ENCODE measurements at regions not wholly inside any gene's neighbourhood (a gene's known extent, or its start where the extent isn't known, plus 50 kb on each side); places are given as distances from the start of the nearest gene placed in this dataset.

- Histone ChIP-seq H3F3A (ENCODE audit: insufficient read depth, low read length) (no peaks in the 10 kb centered on the region), H3K9me2 (ENCODE audit: low read depth, low read length) (no peaks in the 10 kb centered on the region), H3K4me1 (ENCODE audit: insufficient read depth, low read length, severe bottlenecking) (no peaks in the 10 kb centered on the region), H3K79me2 (ENCODE audit: insufficient read depth, low read length) (no peaks in the 10 kb centered on the region), H3K36me3 (ENCODE audit: insufficient read depth, low read length) (no peaks in the 10 kb centered on the region), H3K27ac (ENCODE audit: low read depth, low read length, poor library complexity, severe bottlenecking) (no peak overlapping the region), H3K4me2 (ENCODE audit: low read length) (no peak overlapping the region), H3K27me3 (ENCODE audit: insufficient read depth, low read length) (no peaks in the 10 kb centered on the region), H4K20me1 (ENCODE audit: insufficient read depth, low read length) (no peaks in the 10 kb centered on the region), H3K9me3 (ENCODE audit: low read length) (no peaks in the 10 kb centered on the region), H2AFZ (ENCODE audit: low read length) (no peak overlapping the region), H3K9ac (ENCODE audit: low read length) (no peak overlapping the region), H3K4me3 (ENCODE audit: low read depth, low read length, poor library complexity, severe bottlenecking) (no peak overlapping the region)
- no peak for TF ChIP-seq EZH2 (IDR thresholded peaks at IDR 0.05; ENCODE audit: borderline replicate concordance, low read length)
- TF ChIP-seq CTCF (IDR thresholded peaks at IDR 0.05; ENCODE audit: low read length) = no peak
Measured at GRCh38 chr11:96782632-96783031, 392.8 kb downstream of the JRKL start.

GRCh38 chr11:96783311-96783710 is 393.5 kb downstream of the JRKL start:
- no peak overlapping the region for H3K4me2 ChIP-seq (ENCODE audit: low read length)
- no peak overlapping the region for H3K4me3 ChIP-seq (ENCODE audit: low read depth, low read length, poor library complexity, severe bottlenecking)
- H3K9me3 ChIP-seq (ENCODE audit: low read length) = no peaks in the 10 kb centered on the region
- H4K20me1 ChIP-seq (ENCODE audit: insufficient read depth, low read length) = no peaks in the 10 kb centered on the region
- H3K79me2 ChIP-seq (ENCODE audit: insufficient read depth, low read length) = no peaks in the 10 kb centered on the region
- H2AFZ ChIP-seq (ENCODE audit: low read length) = no peak overlapping the region
- H3K9me2 ChIP-seq (ENCODE audit: low read depth, low read length) = no peaks in the 10 kb centered on the region
- H3F3A ChIP-seq (ENCODE audit: insufficient read depth, low read length) = no peaks in the 10 kb centered on the region
- no peaks in the 10 kb centered on the region for H3K27me3 ChIP-seq (ENCODE audit: insufficient read depth, low read length)
- H3K4me1 ChIP-seq (ENCODE audit: insufficient read depth, low read length, severe bottlenecking) = no peaks in the 10 kb centered on the region
- no peak overlapping the region for H3K27ac ChIP-seq (ENCODE audit: low read depth, low read length, poor library complexity, severe bottlenecking)
- no peak for TF ChIP-seq EZH2 (IDR thresholded peaks at IDR 0.05; ENCODE audit: borderline replicate concordance, low read length)
- H3K36me3 ChIP-seq (ENCODE audit: insufficient read depth, low read length) = no peaks in the 10 kb centered on the region
- H3K9ac ChIP-seq (ENCODE audit: low read length) = no peak overlapping the region

GRCh38 chr11:96785073-96785472 is 395.3 kb downstream of the JRKL start:
- no peaks in the 10 kb centered on the region for H3K36me3 ChIP-seq (ENCODE audit: insufficient read depth, low read length)
- no peak overlapping the region for H3K9ac ChIP-seq (ENCODE audit: low read length)
- H3K9me2 ChIP-seq (ENCODE audit: low read depth, low read length) = no peaks in the 10 kb centered on the region
- no peaks in the 10 kb centered on the region for H3K4me1 ChIP-seq (ENCODE audit: insufficient read depth, low read length, severe bottlenecking)
- H4K20me1 ChIP-seq (ENCODE audit: insufficient read depth, low read length) = no peaks in the 10 kb centered on the region
- no peaks in the 10 kb centered on the region for H3K79me2 ChIP-seq (ENCODE audit: insufficient read depth, low read length)
- no peak overlapping the region for H3K4me2 ChIP-seq (ENCODE audit: low read length)
- H3K9me3 ChIP-seq (ENCODE audit: low read length) = no peaks in the 10 kb centered on the region
- H3F3A ChIP-seq (ENCODE audit: insufficient read depth, low read length) = no peaks in the 10 kb centered on the region
- H3K27me3 ChIP-seq (ENCODE audit: insufficient read depth, low read length) = no peaks in the 10 kb centered on the region
- H2AFZ ChIP-seq (ENCODE audit: low read length) = no peak overlapping the region
- no peak overlapping the region for H3K4me3 ChIP-seq (ENCODE audit: low read depth, low read length, poor library complexity, severe bottlenecking)
- TF ChIP-seq CTCF (IDR thresholded peaks at IDR 0.05; ENCODE audit: low read length) = no peak
- no peak for TF ChIP-seq EZH2 (IDR thresholded peaks at IDR 0.05; ENCODE audit: borderline replicate concordance, low read length)
- no peak overlapping the region for H3K27ac ChIP-seq (ENCODE audit: low read depth, low read length, poor library complexity, severe bottlenecking)

- Histone ChIP-seq H4K20me1 (ENCODE audit: insufficient read depth, low read length) (no peaks in the 10 kb centered on the region), H2AFZ (ENCODE audit: low read length) (no peak overlapping the region), H3K4me2 (ENCODE audit: low read length) (no peak overlapping the region), H3K9me2 (ENCODE audit: low read depth, low read length) (no peaks in the 10 kb centered on the region), H3K9ac (ENCODE audit: low read length) (no peak overlapping the region), H3K36me3 (ENCODE audit: insufficient read depth, low read length) (no peaks in the 10 kb centered on the region), H3K4me1 (ENCODE audit: insufficient read depth, low read length, severe bottlenecking) (no peaks in the 10 kb centered on the region), H3K27me3 (ENCODE audit: insufficient read depth, low read length) (no peaks in the 10 kb centered on the region), H3K4me3 (ENCODE audit: low read depth, low read length, poor library complexity, severe bottlenecking) (no peak overlapping the region), H3K79me2 (ENCODE audit: insufficient read depth, low read length) (no peaks in the 10 kb centered on the region), H3F3A (ENCODE audit: insufficient read depth, low read length) (no peaks in the 10 kb centered on the region), H3K9me3 (ENCODE audit: low read length) (no peaks in the 10 kb centered on the region), H3K27ac (ENCODE audit: low read depth, low read length, poor library complexity, severe bottlenecking) (no peak overlapping the region)
- TF ChIP-seq CTCF (IDR thresholded peaks at IDR 0.05; ENCODE audit: low read length) (no peak), EZH2 (IDR thresholded peaks at IDR 0.05; ENCODE audit: borderline replicate concordance, low read length) (no peak)
Measured at GRCh38 chr11:96794152-96794551, 404.3 kb downstream of the JRKL start.
